GM13977 (cell line): ENCODE measurements at regions not wholly inside any gene's neighbourhood (a gene's known extent, or its start where the extent isn't known, plus 50 kb on each side); places are given as distances from the start of the nearest gene placed in this dataset.
"Not testable (repeated sequence)": the region's sequence is repeated elsewhere in the genome, so short reads cannot be mapped to it uniquely, and the experiment has no call there.

Source experiments
- DNase-seq: peaks from one replicate; pipeline ENCODE4 v3.0.0; 2012; ENCODE audit warnings: low spot score
- in situ Hi-C: fragments of 300-500 bp; cut with MboI; formaldehyde crosslinking; loops from one replicate; pipeline ENCODE4 v1.12.0; 2022; ENCODE audit warnings: low sequenced_read_pairs, low pct_unique_long_range_greater_than_20kb, mixed read lengths, inconsistent platforms; ENCODE audit not compliant: unreplicated experiment
- TF ChIP-seq, protein P1 (sequence below): IDR thresholded peaks from 2 replicates; pipeline ENCODE4 v1.5.1; 2012; ENCODE audit warnings: mild to moderate bottlenecking, control low read depth; ENCODE audit not compliant: insufficient read depth; ENCODE audit errors: extremely low read depth, missing control alignments

DNA sequence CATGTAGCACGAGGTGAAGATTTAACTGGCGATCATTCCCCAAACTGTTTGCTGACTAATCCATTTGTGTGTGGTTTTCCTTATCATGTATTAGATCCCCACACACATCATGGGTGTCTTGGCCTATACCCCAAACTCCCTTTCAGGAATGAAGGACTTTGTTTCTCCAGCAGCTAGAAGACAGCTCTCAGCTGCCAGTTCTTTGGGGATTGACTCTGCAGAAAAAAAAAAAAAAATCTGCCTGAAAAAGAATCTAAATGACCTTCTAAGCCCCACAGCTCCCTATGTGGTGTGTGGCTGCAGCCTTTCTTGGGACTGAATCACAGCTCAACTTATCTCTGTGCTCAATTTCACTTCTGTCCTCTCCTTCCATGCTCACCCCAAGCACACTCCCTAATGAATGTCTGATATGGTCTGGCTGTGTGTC lies 256.3 kb upstream of the DUSP10 start:
- in situ Hi-C loops, result no loop called here
- no peak for DNase-seq
- TF ChIP-seq, protein P1, sequence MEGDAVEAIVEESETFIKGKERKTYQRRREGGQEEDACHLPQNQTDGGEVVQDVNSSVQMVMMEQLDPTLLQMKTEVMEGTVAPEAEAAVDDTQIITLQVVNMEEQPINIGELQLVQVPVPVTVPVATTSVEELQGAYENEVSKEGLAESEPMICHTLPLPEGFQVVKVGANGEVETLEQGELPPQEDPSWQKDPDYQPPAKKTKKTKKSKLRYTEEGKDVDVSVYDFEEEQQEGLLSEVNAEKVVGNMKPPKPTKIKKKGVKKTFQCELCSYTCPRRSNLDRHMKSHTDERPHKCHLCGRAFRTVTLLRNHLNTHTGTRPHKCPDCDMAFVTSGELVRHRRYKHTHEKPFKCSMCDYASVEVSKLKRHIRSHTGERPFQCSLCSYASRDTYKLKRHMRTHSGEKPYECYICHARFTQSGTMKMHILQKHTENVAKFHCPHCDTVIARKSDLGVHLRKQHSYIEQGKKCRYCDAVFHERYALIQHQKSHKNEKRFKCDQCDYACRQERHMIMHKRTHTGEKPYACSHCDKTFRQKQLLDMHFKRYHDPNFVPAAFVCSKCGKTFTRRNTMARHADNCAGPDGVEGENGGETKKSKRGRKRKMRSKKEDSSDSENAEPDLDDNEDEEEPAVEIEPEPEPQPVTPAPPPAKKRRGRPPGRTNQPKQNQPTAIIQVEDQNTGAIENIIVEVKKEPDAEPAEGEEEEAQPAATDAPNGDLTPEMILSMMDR, result no peak

DNA sequence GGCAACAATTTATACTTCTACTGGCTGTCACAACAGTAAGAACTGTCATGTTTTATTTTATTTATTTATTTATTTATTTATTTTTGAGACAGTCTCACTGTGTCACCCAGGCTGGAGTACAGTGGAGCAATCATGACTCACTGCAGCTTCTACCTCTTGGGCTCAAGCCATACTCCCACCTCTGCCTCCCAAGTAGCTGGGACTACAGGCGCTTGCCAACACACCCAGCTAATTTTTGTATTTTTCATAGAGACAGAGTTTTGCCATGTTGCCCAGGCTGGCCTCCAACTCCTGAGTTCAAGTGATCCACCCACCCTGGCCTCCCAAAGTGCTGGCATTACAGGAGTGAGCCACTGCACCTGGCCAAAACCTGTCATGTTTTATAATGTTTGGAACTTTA lies 255.1 kb upstream of the DUSP10 start:
- DNase-seq, in situ Hi-C loops: not testable (repeated sequence)

DNA sequence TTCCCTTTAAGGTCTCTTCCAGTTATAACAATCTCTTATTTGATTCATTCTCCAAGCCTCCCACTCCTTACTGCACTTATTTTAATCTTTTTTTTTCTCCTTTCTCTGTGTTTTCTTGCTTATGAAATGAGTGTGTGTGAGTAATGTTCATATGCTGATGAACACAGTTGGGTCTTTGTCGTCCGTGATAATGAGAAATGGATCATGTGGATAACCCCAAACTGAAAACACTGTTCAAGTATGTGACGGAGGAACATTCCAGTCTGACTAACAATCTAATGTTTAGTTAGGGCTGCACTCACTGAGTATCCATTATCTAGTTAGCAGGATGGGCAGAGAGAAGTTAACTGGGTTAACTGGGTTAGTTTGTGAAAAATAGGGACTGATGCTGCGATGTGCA lies 253.1 kb upstream of the DUSP10 start:
- DNase-seq, result no peak
- TF ChIP-seq, protein P1, result no peak
- in situ Hi-C loops, result no loop called here

DNA sequence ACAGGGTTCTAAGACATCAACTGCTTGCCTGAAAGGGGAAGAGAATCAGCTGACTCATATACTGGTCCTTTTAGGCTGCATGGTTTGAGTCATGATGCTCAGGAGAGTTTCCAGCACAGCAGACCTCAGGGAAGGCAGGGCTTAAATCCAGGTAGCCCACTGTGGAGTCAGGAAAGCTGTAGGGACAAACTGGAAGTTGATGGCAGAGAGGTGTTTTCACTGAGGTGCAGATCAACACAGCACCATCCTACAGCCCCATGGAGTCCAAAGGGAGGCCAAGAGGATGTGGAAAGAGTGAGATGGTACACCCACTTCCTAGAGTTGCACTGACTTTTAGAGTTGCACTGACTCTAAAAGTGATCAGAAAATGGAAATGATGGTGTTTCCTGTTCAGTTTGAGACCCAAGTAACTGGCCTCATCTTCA lies 252.4 kb upstream of the DUSP10 start:
- peak; percentile 19 for DNase-seq
- TF ChIP-seq, protein P1, result no peak
- in situ Hi-C loops, result no loop called here

DNA sequence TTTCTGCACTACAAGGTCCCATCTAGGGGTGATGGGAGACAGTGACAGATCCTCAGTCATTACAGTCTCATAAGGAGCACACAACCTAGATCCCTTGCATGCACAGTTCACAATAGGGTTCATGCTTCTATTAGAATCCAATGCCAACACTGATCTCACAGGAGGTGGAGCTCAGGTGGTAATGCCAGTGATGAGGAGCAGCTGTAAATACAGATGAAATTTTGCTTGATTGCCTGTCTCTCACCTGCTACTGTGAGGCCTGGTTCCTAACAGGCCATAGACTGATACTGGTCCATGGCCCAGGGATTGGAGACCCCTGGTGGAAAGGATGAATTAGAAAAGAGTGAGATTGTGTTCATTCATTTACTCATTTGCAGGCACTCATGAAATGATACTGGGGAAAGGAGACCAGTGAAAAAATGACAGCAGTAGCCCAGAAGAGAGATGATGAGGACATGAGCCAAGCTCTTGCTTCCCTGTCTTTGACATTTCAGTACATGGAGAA lies 251.6 kb upstream of the DUSP10 start:
- in situ Hi-C loops, result no loop called here
- TF ChIP-seq, protein P1, result no peak
- DNase-seq, result no peak

DNA sequence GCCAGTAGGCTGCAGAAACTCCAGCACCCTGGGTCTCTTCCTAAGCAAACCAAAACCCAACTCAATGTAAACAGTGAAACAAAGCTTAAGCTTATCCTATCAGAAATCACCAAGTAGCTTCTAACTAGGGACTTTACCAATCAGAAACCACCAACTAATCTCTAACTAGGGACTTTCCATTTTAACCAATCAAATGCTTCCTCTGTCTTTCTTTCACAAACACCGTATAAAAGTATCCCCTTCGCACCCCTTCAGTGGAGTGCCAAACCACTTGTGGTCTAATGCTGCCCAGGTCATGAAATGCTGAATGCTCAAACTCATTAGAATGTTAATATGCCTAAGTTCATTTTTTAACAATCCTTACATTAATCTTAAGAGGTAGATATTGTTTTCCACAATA lies 250.5 kb upstream of the DUSP10 start:
- in situ Hi-C loops, result no loop called here
- DNase-seq, result no peak
- TF ChIP-seq, protein P1, result no peak

DNA sequence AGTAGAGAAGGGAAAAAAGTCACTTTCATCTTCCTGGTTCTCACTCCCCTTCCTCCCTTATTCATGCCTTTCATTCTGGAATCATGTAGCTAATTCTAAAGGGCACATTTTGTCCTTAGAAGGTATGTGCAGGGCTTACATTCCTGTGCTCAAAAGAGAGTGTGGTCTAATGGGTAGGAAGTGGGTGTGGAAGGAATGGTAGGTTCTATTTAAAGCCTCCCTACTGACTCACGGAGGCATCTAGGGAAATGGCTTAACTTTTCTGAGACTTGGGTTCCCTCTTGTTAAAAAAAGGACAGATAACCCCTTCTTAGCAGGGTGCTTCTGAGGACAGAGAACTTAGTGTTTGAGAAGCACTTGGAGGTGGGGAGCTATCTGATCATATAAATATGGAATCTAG lies 249.3 kb upstream of the DUSP10 start:
- TF ChIP-seq, protein P1, result no peak
- no peak for DNase-seq
- in situ Hi-C loops, result no loop called here
